HEK293T (cell line): ENCODE measurements at regions not wholly inside any gene's neighbourhood (a gene's known extent, or its start where the extent isn't known, plus 50 kb on each side); places are given as distances from the start of the nearest gene placed in this dataset.

Experiments used
- FOXK2 ChIP-seq: fragments of 450-650 bp; IDR thresholded peaks from 2 replicates; pipeline ENCODE4 v1.6.1; 2016; ENCODE audit warnings: mild to moderate bottlenecking
- HDGF ChIP-seq: fragments of 450-650 bp; IDR thresholded peaks from 2 replicates; pipeline ENCODE4 v1.6.1; 2017; ENCODE audit warnings: antibody characterized with exemption, borderline replicate concordance
- NFRKB ChIP-seq: fragments of 450-650 bp; IDR thresholded peaks from 2 replicates; pipeline ENCODE4 v1.6.1; 2016; ENCODE audit warnings: mild to moderate bottlenecking, moderate library complexity
- PKNOX1 ChIP-seq: fragments of 450-650 bp; IDR thresholded peaks from 2 replicates; pipeline ENCODE4 v1.6.1; 2016

- no peak for TF ChIP-seq FOXK2
- no peak for TF ChIP-seq HDGF
- TF ChIP-seq NFRKB = no peak
- no peak for TF ChIP-seq PKNOX1
Observed at GRCh38 chr14:97109234-97109633, 312.1 kb downstream of the VRK1 start.
